HG02943 (cell line): ENCODE measurements at regions not wholly inside any gene's neighbourhood (a gene's known extent, or its start where the extent isn't known, plus 50 kb on each side); places are given as distances from the start of the nearest gene placed in this dataset.
A peak's percentile ranks its signal among the peaks of the same experiment; 100 is the strongest.

Source experiments
- ATAC-seq: cut with Tn5 transposase; IDR thresholded peaks from one replicate; pipeline ENCODE4 v1.9.1; 2021; ENCODE audit warnings: mild to moderate bottlenecking, low read depth, moderate library complexity; ENCODE audit not compliant: unreplicated experiment

DNA sequence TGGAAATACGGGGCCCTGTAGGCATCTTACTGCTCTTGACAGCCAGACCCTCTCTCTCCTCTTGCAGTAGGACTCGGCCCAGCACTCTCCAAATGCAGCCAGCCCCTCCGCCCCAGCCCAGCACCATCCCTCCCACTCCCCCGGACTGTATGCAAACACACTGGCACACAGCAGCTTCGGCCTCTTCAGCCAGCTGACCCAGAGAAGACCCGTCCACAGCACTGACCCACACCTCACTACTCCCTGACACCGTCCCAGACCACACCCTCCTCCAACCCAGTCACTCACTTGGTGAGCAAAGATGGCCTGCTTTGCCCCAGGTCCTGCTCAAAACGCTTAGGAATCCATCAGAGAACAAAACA is 164.6 kb downstream of the IGLL1 start:
- ATAC-seq = no peak

- ATAC-seq = no peak
Observed at GRCh38 chr22:23414727-23415489, 165.2 kb downstream of the IGLL1 start.

DNA sequence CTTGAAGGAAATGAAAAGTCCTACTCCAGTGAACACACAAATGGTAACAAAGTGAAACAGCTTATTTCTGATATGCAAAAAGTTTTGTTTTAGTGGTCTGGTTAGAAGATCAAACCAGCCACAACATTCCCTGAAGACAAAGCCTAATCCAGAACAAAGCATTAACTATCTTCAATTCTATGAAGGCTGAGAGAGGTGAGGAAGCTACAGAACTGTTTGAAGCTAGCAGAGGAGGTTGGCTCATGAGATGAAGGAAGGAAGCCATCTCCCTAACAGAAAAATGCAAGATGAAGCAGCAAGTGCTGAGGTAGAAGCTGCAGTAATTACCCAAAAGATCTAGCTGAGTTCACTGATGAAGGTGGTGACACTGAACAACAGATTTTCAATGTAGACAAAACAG is 168.4 kb downstream of the IGLL1 start:
- no peak for ATAC-seq

DNA sequence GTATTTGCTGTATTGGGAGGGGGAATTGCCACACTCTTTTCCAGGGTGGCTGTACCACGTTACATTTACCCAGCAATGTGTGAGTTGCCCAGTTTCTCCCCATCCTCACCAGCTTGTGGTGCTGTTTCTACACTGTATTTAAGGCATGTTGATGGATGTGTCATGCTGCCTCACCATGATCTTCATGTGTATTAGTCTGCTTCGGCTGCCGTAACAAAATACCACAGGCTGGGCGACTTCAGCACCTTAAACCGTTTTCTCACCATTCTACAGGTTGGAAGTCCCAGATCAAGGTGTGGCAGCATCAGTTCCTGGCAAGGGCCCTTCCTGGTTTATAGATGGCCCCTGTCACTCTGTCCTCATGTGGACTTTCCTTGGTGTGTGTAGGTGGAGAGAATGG is 169.7 kb downstream of the IGLL1 start:
- no peak for ATAC-seq

DNA sequence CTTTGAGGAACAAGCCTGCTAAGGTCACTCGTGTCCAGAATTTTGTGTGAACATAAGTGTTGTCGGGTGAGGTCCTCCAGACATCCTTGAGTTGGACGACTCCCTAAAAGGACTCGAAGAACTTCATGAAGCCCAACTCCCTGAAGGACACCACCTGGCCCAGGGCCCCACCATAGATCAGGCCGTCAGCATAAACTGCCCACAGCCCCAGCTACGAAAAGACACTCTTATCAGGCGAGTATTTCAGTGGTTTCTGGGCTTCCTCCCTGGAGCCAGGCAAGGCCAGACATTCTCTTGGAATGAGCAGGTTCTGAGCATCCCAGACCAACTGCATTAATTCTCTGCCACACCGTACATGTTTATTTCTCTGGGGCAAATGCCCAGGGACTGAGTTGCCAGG is 170.1 kb downstream of the IGLL1 start:
- no peak for ATAC-seq

DNA sequence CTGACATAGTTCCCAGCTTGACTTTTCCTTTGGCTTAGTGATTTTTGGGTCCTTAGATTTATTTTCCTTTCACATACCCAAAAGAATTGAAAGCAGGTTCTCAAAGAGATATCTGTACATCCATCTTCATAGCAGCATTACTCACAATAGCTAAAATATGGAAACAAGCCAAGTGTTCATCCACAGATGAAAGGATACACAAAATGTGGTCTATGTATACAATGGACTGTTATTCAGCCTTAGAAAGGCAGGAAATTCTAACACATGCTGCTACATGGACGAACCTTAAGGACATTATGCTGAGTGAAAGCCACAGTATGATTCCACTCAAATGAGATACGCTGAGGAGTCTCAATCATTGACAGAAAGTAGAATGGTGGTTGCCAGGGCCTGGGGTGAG is 171.8 kb downstream of the IGLL1 start:
- ATAC-seq = no peak

DNA sequence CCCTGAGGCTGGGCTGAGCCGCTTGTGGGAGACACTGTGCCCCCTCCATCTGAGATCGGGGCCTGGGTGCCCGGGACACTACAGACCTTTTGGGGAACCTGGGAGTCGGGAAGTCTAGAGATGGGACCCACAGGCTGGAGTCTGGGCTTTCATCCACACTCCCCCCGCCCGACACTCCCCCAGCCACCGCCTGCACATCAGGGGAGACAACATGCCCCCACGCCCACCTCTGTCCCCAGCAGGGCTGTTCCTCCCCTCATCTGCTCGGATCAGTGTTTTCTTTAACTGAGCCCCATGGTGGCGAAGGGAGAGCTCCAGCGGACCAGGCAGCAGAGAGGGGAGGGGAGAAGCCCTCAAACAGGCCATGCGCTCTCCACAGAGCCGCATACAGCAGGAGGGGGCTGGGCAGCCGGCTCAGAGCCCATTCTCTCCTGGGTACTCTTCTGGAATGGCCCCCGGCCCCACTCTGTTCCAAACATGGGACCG is 174.7 kb downstream of the IGLL1 start:
- no peak for ATAC-seq

GRCh38 chr22:23404689-23405365 is 175.3 kb downstream of the IGLL1 start:
- ATAC-seq = no peak

DNA sequence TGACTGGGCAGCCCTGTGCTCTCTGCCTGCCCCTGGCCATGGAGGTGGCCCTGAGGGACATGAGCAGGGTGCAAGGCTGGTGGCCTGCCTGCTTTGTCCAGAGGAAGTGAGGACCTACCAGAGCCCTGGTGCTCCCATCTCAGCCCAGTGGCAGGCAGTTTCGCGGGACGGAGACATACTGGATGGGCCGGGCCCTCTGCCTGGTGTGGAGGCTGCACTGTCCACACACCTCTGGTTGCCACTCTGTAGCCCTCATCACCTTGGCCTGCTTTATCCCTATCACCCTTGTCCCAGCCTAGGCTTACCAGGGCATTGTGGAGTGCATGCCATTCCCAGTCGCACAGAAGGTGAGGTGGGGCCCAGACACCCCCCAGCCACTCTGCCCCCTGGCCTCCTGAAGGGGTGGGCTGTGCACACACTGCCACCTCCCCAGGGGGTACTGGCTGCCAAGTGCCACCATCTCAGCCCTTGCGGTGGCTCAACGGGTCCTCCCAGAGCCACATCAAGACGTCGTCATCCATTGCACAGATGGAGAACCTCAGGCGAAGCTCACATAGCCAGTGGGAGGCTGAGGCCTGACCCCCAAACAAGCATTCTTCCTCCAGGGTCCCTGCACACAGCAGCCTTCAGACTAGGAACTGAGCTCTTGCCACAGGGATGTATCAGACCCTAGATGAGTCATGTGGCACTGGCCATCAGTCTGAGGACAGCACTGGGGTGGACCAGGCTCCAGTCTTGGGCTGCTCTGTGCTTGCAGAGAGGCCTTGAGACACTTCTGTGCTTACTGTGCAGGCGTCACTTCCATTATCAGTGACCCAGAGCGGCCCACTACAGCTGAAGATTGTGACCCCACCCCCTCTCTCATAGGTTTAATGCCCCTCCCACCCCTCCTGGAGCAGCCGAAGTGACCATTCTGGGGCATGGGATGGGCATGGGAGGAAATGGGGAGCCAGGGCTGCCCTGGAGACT is 176.1 kb downstream of the IGLL1 start:
- no peak for ATAC-seq

DNA sequence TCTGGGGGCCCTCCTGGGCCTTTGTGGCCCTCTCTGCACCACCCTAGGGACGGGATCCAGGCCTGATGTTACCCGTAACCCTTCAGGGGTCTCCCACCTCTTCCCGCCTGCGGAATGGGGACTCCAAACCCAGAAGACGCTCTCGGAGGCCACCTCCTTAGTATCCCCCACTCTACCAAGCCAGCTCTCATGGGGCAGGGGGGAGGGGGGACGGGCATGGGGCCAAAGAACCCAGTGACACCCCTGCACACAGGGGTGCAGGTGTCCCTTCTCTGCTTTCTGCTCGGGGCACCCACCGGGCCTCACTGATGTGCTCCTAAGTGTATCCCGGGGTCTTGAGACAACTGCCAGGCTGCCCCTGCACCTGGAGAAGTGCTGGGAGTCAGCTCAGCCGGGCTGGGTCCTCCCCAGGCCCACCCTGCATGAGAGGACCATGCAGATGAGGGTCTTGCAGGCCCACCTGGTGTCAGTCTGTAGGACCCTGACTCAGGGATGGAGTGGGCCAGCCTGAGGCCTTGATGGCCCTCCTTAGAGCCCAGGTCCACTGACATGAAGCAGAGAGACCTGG is 176.9 kb downstream of the IGLL1 start:
- no peak for ATAC-seq

GRCh38 chr22:23402275-23403151 is 177.6 kb downstream of the IGLL1 start:
- ATAC-seq = peak; percentile 59

DNA sequence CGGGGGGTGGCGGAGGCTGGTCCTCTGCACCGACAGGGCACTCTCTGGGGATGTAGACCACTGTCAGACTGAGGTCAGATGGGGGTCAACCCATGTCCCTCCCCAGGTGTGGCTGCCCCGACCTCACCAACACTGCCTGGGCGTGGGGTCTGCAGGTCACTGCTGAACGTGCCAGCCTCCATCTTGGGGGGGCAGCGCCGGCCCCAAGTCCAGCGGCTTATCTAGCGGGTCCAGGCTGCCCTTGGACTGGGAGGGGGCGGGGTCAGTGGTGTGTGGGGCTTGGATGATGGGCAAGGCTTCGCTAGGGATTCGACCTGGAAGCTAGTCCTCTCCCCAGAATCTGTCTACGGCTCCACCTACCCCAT is 178.2 kb downstream of the IGLL1 start:
- ATAC-seq = no peak

- ATAC-seq = no peak
Observed at GRCh38 chr22:23401111-23401909, 178.8 kb downstream of the IGLL1 start.

GRCh38 chr22:23400286-23400981 is 179.7 kb downstream of the IGLL1 start:
- ATAC-seq = no peak

- ATAC-seq = no peak
Observed at GRCh38 chr22:23399367-23400285, 180.5 kb downstream of the IGLL1 start.

DNA sequence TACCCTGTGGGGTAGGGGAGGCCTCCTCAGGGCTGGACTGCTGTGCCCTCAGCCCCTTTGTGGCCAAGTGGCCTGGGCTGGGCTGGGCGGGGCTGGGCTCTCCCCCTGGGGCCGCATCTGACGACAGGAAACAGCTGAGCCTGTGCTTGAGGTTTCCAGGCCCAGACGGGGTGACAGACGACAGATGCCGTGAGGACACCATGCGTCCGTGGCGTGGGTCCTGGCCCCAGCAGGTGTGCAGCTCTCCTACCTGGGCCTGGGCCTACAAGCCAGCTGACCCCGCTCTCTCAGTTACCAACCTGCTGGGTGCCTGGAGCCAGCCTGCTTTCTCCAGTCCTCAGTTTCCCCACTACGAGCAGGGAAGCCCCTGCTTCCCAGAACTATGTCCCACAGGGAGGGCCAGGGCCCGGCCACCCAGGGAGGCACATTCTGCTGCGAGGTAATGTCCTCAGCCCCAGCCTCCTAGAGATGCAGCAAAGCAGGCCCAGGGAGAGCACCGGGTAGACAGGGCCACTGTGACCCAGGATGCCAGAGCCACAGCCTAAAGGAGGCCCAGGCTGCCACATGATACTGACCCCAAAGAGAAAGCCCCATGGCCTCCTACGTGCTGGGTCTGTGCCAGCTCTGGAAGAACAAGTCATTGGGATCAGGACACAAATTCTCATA is 181.3 kb downstream of the IGLL1 start:
- no peak for ATAC-seq
